ENCODE measurements at regions not wholly inside any gene's neighbourhood (a gene's known extent, or its start where the extent isn't known, plus 50 kb on each side); places are given as distances from the start of the nearest gene placed in this dataset.

DNA sequence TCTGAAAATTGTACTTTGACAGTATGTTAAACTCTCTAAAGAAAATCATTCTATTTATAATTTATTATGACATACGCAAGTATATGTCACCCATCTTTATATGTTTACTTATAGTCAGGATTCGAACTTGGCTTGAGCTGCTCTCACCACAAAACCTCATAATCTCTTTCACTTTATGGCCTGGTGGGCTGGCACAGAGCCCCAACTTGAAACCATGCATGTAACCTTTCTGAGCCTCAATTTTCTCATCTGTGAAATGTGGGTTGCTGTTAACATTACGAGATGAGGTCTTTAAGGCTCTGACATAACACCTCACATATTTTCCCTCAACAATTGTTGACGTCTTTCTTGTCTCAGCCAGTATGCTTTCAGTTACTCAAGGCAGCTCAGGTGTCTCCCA, 69.4 kb upstream of the PFN2 start:
- no peak for TF ChIP-seq CTCF (conservative IDR thresholded peaks at IDR 0.05; ENCODE audit: low read depth, low read length)
- no peak for DNase-seq (ENCODE audit: low read depth)
- H3K4me3 ChIP-seq (ENCODE audit: low read length) = no peak overlapping the region

DNA sequence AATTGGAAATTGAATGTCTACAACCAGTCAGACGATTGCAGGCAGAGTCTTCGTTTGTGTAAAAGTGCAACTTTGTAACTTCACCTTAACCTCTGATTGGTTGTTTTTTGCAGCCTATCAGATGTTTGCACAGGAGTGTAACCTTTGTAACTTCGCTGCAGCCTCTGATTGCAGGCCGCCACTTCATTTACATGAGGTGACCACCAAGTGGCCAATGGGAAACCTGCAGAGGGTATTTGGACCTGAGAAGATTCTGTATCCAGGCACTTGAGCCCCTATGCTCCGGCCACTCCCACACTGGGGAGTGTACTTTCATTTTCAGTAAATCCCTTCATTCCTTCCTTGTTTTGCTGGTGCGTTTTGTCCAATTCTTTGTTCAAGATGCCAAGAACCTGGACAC, 68.1 kb upstream of the PFN2 start:
- TF ChIP-seq CTCF (conservative IDR thresholded peaks at IDR 0.05; ENCODE audit: low read depth, low read length) = no peak
- no peak for DNase-seq (ENCODE audit: low read depth)
- no peak overlapping the region for H3K4me3 ChIP-seq (ENCODE audit: low read length)

- no peak for DNase-seq (ENCODE audit: low read depth)
Observed at GRCh38 chr3:150036780-150037179, 66.1 kb upstream of the PFN2 start.

DNA sequence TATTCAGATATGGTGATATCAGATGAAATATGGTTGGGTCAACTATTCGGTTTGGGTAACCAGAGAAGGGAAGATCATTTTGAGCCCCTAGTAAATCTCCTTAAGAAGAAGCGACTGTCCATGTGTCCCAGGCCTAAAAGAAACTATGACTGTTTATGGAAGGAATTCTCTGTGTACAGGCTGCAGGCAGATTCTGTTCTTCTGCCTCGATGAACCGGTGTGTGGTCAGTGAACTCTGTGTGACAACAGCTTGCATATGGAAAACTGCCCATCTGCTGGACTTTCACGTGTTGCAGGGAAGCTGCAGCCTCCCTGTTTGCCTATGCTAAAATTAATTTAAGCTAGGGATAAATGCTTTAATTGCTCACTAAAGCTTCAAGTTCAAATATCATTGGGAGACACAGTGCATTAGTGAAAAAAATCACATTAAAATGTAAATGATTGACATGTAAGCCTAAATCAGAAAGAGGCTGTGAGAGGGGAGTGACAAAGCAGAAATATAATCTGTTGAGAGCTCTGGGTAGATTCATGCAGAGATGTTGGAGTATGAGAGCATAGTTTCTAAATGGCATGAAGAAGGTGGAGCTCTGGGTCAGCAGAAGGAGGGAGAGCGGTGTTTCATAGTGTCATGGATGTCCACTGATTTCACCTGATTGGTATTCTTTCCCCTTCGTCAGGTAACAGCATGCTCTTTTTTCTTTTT, 65.4 kb upstream of the PFN2 start:
- TF ChIP-seq CTCF (conservative IDR thresholded peaks at IDR 0.05; ENCODE audit: low read depth, low read length) = no peak
- no peak overlapping the region for H3K4me3 ChIP-seq (ENCODE audit: low read length)
- no peak for DNase-seq (ENCODE audit: low read depth)

More at GRCh38 chr3:150036780-150037179, 66.1 kb upstream of the PFN2 start:
- H3K4me3 ChIP-seq (ENCODE audit: low read length) = no peak overlapping the region
- TF ChIP-seq CTCF (conservative IDR thresholded peaks at IDR 0.05; ENCODE audit: low read depth, low read length) = no peak

DNA sequence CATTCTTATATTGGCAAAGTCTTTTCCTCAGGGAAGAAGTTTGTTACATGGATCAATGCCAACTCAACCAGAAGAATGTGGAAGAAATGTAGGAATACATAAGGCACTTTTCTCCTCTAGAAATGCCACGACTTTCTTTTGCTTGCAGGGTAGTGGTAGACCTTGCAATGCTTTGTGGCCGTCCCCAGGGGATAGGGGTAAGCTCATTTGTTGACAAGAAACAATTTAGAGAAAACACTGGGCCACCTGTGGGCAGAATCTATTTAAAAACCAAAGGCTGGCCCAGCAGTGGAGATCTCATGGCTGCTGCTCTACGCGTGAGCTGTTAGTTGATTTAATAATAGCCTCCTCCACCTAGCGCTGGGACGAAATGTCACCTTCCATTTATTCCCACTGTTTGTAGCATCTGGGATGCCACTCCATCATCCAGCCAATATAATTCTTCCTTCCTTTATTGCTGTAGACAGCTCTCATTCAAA, 64.6 kb upstream of the PFN2 start:
- H3K4me3 ChIP-seq (ENCODE audit: low read length) = no peak overlapping the region
- DNase-seq (ENCODE audit: low read depth) = no peak
- TF ChIP-seq CTCF (conservative IDR thresholded peaks at IDR 0.05; ENCODE audit: low read depth, low read length) = no peak

GRCh38 chr3:150033721-150034120, 63.0 kb upstream of the PFN2 start:
- no peak for DNase-seq (ENCODE audit: low read depth)
- H3K4me3 ChIP-seq (ENCODE audit: low read length) = no peak overlapping the region
- TF ChIP-seq CTCF (conservative IDR thresholded peaks at IDR 0.05; ENCODE audit: low read depth, low read length) = no peak

DNA sequence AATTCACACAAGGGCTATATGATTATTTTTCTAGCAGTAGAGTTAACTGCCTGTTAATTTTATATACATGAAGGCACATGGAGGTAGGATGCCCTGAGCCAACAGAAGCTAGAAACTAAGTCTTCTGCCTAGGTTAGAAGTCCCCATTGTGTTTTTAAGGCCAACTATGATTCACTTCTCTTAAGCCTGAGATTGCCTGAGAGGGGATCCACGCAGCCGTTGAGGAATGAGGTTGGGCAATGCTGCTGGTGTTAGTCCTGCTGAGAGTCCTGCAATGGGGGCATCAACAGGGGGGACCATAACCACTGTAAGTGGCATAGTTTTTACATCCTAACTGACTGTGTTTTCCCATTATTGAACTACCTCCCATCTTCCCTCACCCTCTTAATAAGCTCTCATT, 60.1 kb upstream of the PFN2 start:
- no peak for TF ChIP-seq CTCF (conservative IDR thresholded peaks at IDR 0.05; ENCODE audit: low read depth, low read length)
- no peak overlapping the region for H3K4me3 ChIP-seq (ENCODE audit: low read length)
- DNase-seq (ENCODE audit: low read depth) = no peak
